IMR-90 (cell line): ENCODE measurements at regions not wholly inside any gene's neighbourhood (a gene's known extent, or its start where the extent isn't known, plus 50 kb on each side); places are given as distances from the start of the nearest gene placed in this dataset.

ENCODE experiments used
- ATAC-seq: fragments of 200-7000 bp; cut with Tn5 transposase; 2 replicates; pipeline ENCODE4 v1.9.1; 2020; ENCODE audit warnings: low read depth, mild to moderate bottlenecking, moderate library complexity
- BruUV-seq: library from RNA; stranded (reverse); fragments of 400-500 nt; replicated peaks from 2 replicates; lab custom pipeline; 2021; lab: Mats Ljungman, UMichigan
- CTCF ChIA-PET: fragments of 300-600 bp; formaldehyde crosslinking; extraction: SDS; loops from one replicate; lab custom pipeline; 2021; ENCODE audit warnings: antibody characterized with exemption; lab: Yijun Ruan, JAX
- POLR2A ChIA-PET: fragments of 300-600 bp; sonication (Branson Sonifier 250); formaldehyde crosslinking; loops from one replicate; lab custom pipeline; 2022; ENCODE audit warnings: antibody characterized with exemption; ENCODE audit not compliant: unreplicated experiment; lab: Charles Lee
- DNase-seq: peaks from one replicate; pipeline ENCODE4 v3.0.0; 2013
- H2AFZ ChIP-seq: replicated peaks from 2 replicates; pipeline ENCODE3; 2013; ENCODE audit warnings: low read length, mild to moderate bottlenecking; ENCODE audit not compliant: poor library complexity
- H2AK5ac ChIP-seq: 2 replicates; pipeline ENCODE4 v1.6.1; 2013; ENCODE audit warnings: low read depth, low read length, inconsistent platforms
- H2AK9ac ChIP-seq: replicated peaks from 2 replicates; pipeline ENCODE3; 2013; ENCODE audit warnings: mild to moderate bottlenecking, low read depth, low read length, moderate library complexity; ENCODE audit not compliant: poor library complexity
- H2BK120ac ChIP-seq: 2 replicates; pipeline ENCODE4 v1.6.1; 2013; ENCODE audit warnings: low read depth, low read length, inconsistent platforms
- H2BK15ac ChIP-seq: 3 replicates; pipeline ENCODE4 v1.6.1; 2013; ENCODE audit warnings: low read depth, low read length, inconsistent platforms
- H2BK20ac ChIP-seq: 2 replicates; pipeline ENCODE4 v1.6.1; 2013; ENCODE audit warnings: low read depth, mild to moderate bottlenecking, inconsistent platforms, low read length, moderate library complexity
- H2BK5ac ChIP-seq: 2 replicates; pipeline ENCODE4 v1.6.1; 2013; ENCODE audit warnings: mild to moderate bottlenecking, low read depth, low read length, inconsistent platforms; ENCODE audit not compliant: poor library complexity, severe bottlenecking
- H3K14ac ChIP-seq: replicated peaks from 2 replicates; pipeline ENCODE4 v1.6.1; 2013; ENCODE audit warnings: low read depth, low read length, inconsistent platforms
- H3K18ac ChIP-seq: 2 replicates; pipeline ENCODE4 v1.6.1; 2013; ENCODE audit warnings: low read depth, low read length, control low read depth
- H3K23ac ChIP-seq: 2 replicates; pipeline ENCODE4 v1.6.1; 2013; ENCODE audit warnings: low read depth, low read length, inconsistent platforms
- H3K27ac ChIP-seq: 2 replicates; pipeline ENCODE4 v1.5.1; 2013; ENCODE audit warnings: mild to moderate bottlenecking, control low read depth, low read length; ENCODE audit not compliant: insufficient read depth
- H3K27me3 ChIP-seq: 2 replicates; pipeline ENCODE4 v1.6.1; 2013; ENCODE audit warnings: low read length; ENCODE audit not compliant: control insufficient read depth, insufficient read depth
- H3K36me3 ChIP-seq: 2 replicates; pipeline ENCODE4 v1.6.1; 2013; ENCODE audit warnings: low read length, mixed read lengths; ENCODE audit not compliant: control insufficient read depth, insufficient read depth
- H3K4ac ChIP-seq: 2 replicates; pipeline ENCODE4 v1.6.1; 2013; ENCODE audit warnings: low read depth, low read length, inconsistent platforms
- H3K4me1 ChIP-seq: 2 replicates; pipeline ENCODE4 v1.6.1; 2013; ENCODE audit warnings: low read length, mixed read lengths; ENCODE audit not compliant: control insufficient read depth, insufficient read depth
- H3K4me2 ChIP-seq: 2 replicates; pipeline ENCODE4 v1.6.1; 2013; ENCODE audit warnings: low read depth, mild to moderate bottlenecking, control low read depth, low read length, moderate library complexity
- H3K4me3 ChIP-seq: 2 replicates; pipeline ENCODE4 v1.5.1; 2013; ENCODE audit warnings: low read depth, mild to moderate bottlenecking, control low read depth, low read length, moderate library complexity; ENCODE audit not compliant: insufficient read depth
- H3K56ac ChIP-seq: 2 replicates; pipeline ENCODE4 v1.6.1; 2013; ENCODE audit warnings: low read length, inconsistent platforms; ENCODE audit not compliant: insufficient read depth; ENCODE audit errors: extremely low read depth
- H3K79me1 ChIP-seq, 2 experiments: 2 replicates each; pipeline ENCODE4 v1.6.1; 2013; ENCODE audit warnings: low read length in 2 of 2, inconsistent platforms in 1 of 2, low read depth in 1 of 2
- H3K9ac ChIP-seq: 2 replicates; pipeline ENCODE4 v1.6.1; 2013; ENCODE audit warnings: low read depth, low read length, control low read depth
- H3K9me1 ChIP-seq: 2 replicates; pipeline ENCODE4 v1.6.1; 2013; ENCODE audit warnings: low read length, inconsistent platforms; ENCODE audit not compliant: insufficient read depth
- H3K9me3 ChIP-seq: 2 replicates; pipeline ENCODE4 v1.6.1; 2013; ENCODE audit warnings: low read length; ENCODE audit not compliant: control insufficient read depth, insufficient read depth
- H4K20me1 ChIP-seq: 2 replicates; pipeline ENCODE4 v1.6.1; 2013; ENCODE audit warnings: low read length, inconsistent platforms; ENCODE audit not compliant: insufficient read depth
- H4K5ac ChIP-seq: 2 replicates; pipeline ENCODE4 v1.6.1; 2013; ENCODE audit warnings: mild to moderate bottlenecking, low read depth, low read length, control low read depth
- H4K8ac ChIP-seq, 2 experiments: 2 replicates each; pipeline ENCODE4 v1.6.1; 2013; ENCODE audit warnings: low read depth in 2 of 2, low read length in 2 of 2, control low read depth in 1 of 2, inconsistent platforms in 1 of 2
- H4K91ac ChIP-seq: 2 replicates; pipeline ENCODE4 v1.6.1; 2013; ENCODE audit warnings: low read depth, low read length, inconsistent platforms; ENCODE audit not compliant: insufficient read depth
- CEBPB ChIP-seq: IDR thresholded peaks from 2 replicates; pipeline ENCODE4 v1.6.1; 2012; ENCODE audit warnings: low read depth, low read length, improper control_type of control experiment
- CTCF ChIP-seq: conservative IDR thresholded peaks from 2 replicates; pipeline ENCODE4 v1.5.1; 2012; ENCODE audit warnings: mild to moderate bottlenecking, low read depth, low read length, improper control_type of control experiment
- ELK1 ChIP-seq: fragments of 150-350 bp; IDR thresholded peaks from 2 replicates; pipeline ENCODE4 v1.6.1; 2016; ENCODE audit warnings: low read depth, mild to moderate bottlenecking, low read length, moderate library complexity, borderline replicate concordance
- MXI1 ChIP-seq: IDR thresholded peaks from 2 replicates; pipeline ENCODE4 v1.6.1; 2012; ENCODE audit warnings: low read depth, mild to moderate bottlenecking, low read length, moderate library complexity, borderline replicate concordance
- NFE2L2 ChIP-seq: fragments of 150-350 bp; IDR thresholded peaks from 2 replicates; pipeline ENCODE4 v1.6.1; 2016; ENCODE audit warnings: low read depth, mild to moderate bottlenecking, low read length
- RAD21 ChIP-seq: IDR thresholded peaks from 2 replicates; pipeline ENCODE4 v1.6.1; 2012; ENCODE audit warnings: low read length, improper control_type of control experiment
- WGBS, 2 experiments: methylation state at CpG; one replicate each; pipeline versions ENCODE4 v1.1.5 to v1.1.7; 2013; ENCODE audit warnings: missing lambda C conversion rate in 2 of 2; ENCODE audit not compliant: insufficient read length in 1 of 2; ENCODE audit errors: extremely low coverage in 2 of 2; 5-methylcytosine and 5-hydroxymethylcytosine counted together
- dilution Hi-C: fragments of 300-500 bp; cut with HindIII; formaldehyde crosslinking; loops from one replicate; pipeline ENCODE4 v1.14.3; 2018; ENCODE audit warnings: low sequenced_read_pairs; ENCODE audit not compliant: unreplicated experiment
- in situ Hi-C: fragments of 300-500 bp; cut with MboI; formaldehyde crosslinking; loops from 3 replicates; pipeline ENCODE4 v1.14.3; 2019; ENCODE audit warnings: low sequenced_read_pairs, inconsistent platforms, mixed read lengths
- intact Hi-C: fragments of 100-400 bp; cut with micrococcal nuclease; formaldehyde crosslinking; loops from 2 replicates; pipeline ENCODE4 v1.10.0; 2022
- TF ChIP-seq, protein P1 (sequence below): fragments of 150-350 bp; IDR thresholded peaks from 2 replicates; pipeline ENCODE4 v1.6.1; 2017; ENCODE audit warnings: mild to moderate bottlenecking, antibody characterized with exemption, low read length, low read depth

DNA sequence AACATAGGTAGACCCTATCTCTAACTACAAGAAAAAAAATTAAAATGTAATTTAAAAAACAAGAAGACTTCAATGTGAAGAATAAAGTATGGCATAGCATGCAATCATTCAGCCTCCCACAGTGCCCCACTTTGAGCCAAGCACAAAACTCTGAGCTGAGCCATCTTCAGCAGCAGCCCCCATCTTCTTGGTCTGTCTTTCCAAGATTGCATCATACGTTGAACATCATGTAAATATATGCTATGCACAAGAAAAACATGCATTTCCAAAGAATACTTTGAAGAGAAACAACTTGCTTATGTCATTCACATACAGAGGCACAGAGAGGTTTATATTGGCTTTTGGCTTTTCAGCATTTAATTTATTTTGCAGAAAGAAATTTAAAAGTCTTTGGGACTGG, 105.8 kb upstream of the TMPO start:
- H2BK5ac ChIP-seq = no peak overlapping the region
- no CpG with 5 or more reads among the region's 1 CpG for WGBS, 2 experiments
- no peak overlapping the region for H2BK15ac ChIP-seq
- TF ChIP-seq MXI1 = no peak
- peak; percentile 69 for TF ChIP-seq CEBPB
- TF ChIP-seq NFE2L2 = no peak
- TF ChIP-seq RAD21 = no peak
- TF ChIP-seq, protein P1, sequence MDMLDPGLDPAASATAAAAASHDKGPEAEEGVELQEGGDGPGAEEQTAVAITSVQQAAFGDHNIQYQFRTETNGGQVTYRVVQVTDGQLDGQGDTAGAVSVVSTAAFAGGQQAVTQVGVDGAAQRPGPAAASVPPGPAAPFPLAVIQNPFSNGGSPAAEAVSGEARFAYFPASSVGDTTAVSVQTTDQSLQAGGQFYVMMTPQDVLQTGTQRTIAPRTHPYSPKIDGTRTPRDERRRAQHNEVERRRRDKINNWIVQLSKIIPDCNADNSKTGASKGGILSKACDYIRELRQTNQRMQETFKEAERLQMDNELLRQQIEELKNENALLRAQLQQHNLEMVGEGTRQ = no peak
- no peak for TF ChIP-seq ELK1
- no peak for TF ChIP-seq CTCF
- H3K4me2 ChIP-seq = no peak overlapping the region
- no peak overlapping the region for H3K27ac ChIP-seq
- ATAC-seq (no peak), DNase-seq (no peak)
- no peak overlapping the region for H2BK20ac ChIP-seq
- intact Hi-C loops (no loop called here), dilution Hi-C loops (no loop called here), in situ Hi-C loops (no loop called here)
- no peaks in the 10 kb centered on the region for H3K9me1 ChIP-seq
- H3K23ac ChIP-seq = no peak overlapping the region
- H3K4me1 ChIP-seq = no peaks in the 10 kb centered on the region
- POLR2A ChIA-PET = no interaction called here
- H3K79me1 ChIP-seq = no peaks in the 10 kb centered on the region
- H2AFZ ChIP-seq = no peak overlapping the region
- H3K36me3 ChIP-seq = no peaks in the 10 kb centered on the region
- H2AK9ac ChIP-seq = no peak overlapping the region
- CTCF ChIA-PET = no interaction called here
- no TSS peak for BruUV-seq
- H3K56ac ChIP-seq = no peak overlapping the region
- H4K91ac ChIP-seq = no peak overlapping the region
- no peak overlapping the region for H3K4me3 ChIP-seq
- no peak overlapping the region for H2AK5ac ChIP-seq
- no peak overlapping the region for H4K5ac ChIP-seq
- H3K18ac ChIP-seq = no peak overlapping the region
- H4K20me1 ChIP-seq = no peaks in the 10 kb centered on the region
- H3K14ac ChIP-seq = no peak overlapping the region
- H3K9ac ChIP-seq = no peak overlapping the region
- H3K9me3 ChIP-seq = no peaks in the 10 kb centered on the region
- no peak overlapping the region for H3K4ac ChIP-seq
- H2BK120ac ChIP-seq = no peak overlapping the region
- no peaks in the 10 kb centered on the region; the same call in 1 of the 2 replicates for H3K27me3 ChIP-seq
- H4K8ac ChIP-seq = no peak overlapping the region
